Body of pancreas (tissue), 4 donors: ENCODE measurements at regions not wholly inside any gene's neighbourhood (a gene's known extent, or its start where the extent isn't known, plus 50 kb on each side); places are given as distances from the start of the nearest gene placed in this dataset.

Source experiments
- ATAC-seq: fragments of 150-250 bp; one replicate; pipeline ENCODE4 v1.9.1; 2016
- DNase-seq, 4 donors: peaks; one replicate each; pipeline ENCODE4 v3.0.0-alpha.2; 2019
- H3K27ac ChIP-seq, 4 donors: fragments of 200-600 bp; sonication (generic); 1 replicate in 3 of 4; 2 replicates in 1 of 4; pipeline versions ENCODE4 v1.5.1 to v1.6.1; 2016 to 2019; ENCODE audit warnings: mild to moderate bottlenecking in 1 of 4, mixed read lengths in 1 of 4, moderate library complexity in 1 of 4
- H3K27me3 ChIP-seq, 2 donors: fragments of 200-600 bp; sonication (generic); one replicate each; pipeline ENCODE4 v1.6.0; 2016; ENCODE audit warnings: mild to moderate bottlenecking in 1 of 2
- H3K36me3 ChIP-seq, 2 donors: fragments of 200-600 bp; sonication (generic); replicated peaks in 1 of 2; 2 replicates each; pipeline ENCODE4 v1.5.1; 2016; ENCODE audit warnings: low read depth in 2 of 2; ENCODE audit not compliant: insufficient read depth in 1 of 2
- H3K4me1 ChIP-seq: fragments of 200-600 bp; sonication (generic); one replicate; pipeline ENCODE4 v1.6.0; 2016
- H3K4me3 ChIP-seq, 2 donors: fragments of 200-600 bp; sonication (generic); 1 replicate in 1 of 2; 2 replicates in 1 of 2; pipeline ENCODE4 v1.5.1; 2016 to 2019
- H3K9me3 ChIP-seq, 3 donors: fragments of 200-600 bp; sonication (generic); 1 replicate in 2 of 3; 2 replicates in 1 of 3; pipeline ENCODE4 v1.5.1; 2016
- CTCF ChIP-seq, 7 experiments: fragments of 450-650 bp in 4 of 7; fragments of 200-600 bp in 3 of 7; sonication (generic) in 3 of 7; IDR thresholded peaks; one replicate each; pipeline ENCODE4 v1.5.1; 2016 to 2019; ENCODE audit warnings: antibody characterized with exemption in 7 of 7
- POLR2A ChIP-seq, 3 donors: fragments of 450-650 bp; IDR thresholded peaks; one replicate each; pipeline ENCODE4 v1.6.1; 2016; ENCODE audit warnings: antibody characterized with exemption in 3 of 3, mild to moderate bottlenecking in 2 of 3
- WGBS, 2 donors: methylation state at CpG; one replicate each; pipeline ENCODE4 v1.1.5; 2017; 5-methylcytosine and 5-hydroxymethylcytosine counted together
- intact Hi-C: fragments of 100-400 bp; cut with DNase I; formaldehyde crosslinking; loops from one replicate; pipeline ENCODE4 v1.15.1; 2023

- intact Hi-C loops, result no loop called here
- DNase-seq, result no peak
These were observed 732.2 kb downstream of the NR4A2 start for GRCh38 chr2:155600296-155600695.

GRCh38 chr2:155599834-155600233, 732.7 kb downstream of the NR4A2 start:
- no peak overlapping the region for H3K27ac ChIP-seq
- 69 to 85% methylated on average over 5 of the region's 5 CpGs for WGBS, 2 donors
- H3K4me3 ChIP-seq, result no peak overlapping the region
- DNase-seq (no peak), ATAC-seq (no peak)
- intact Hi-C loops, result no loop called here
- H3K27me3 ChIP-seq, result no peaks in the 10 kb centered on the region
- TF ChIP-seq CTCF (IDR thresholded peaks at IDR 0.05) (no peak), POLR2A (IDR thresholded peaks at IDR 0.05) (no peak)
- no peaks in the 10 kb centered on the region for H3K4me1 ChIP-seq
- H3K36me3 ChIP-seq, result no peaks in the 10 kb centered on the region
- no peaks in the 10 kb centered on the region for H3K9me3 ChIP-seq

More at GRCh38 chr2:155600296-155600695, 732.2 kb downstream of the NR4A2 start:
- H3K4me3 ChIP-seq, result no peak overlapping the region
- WGBS, 2 donors, result 68 to 72% methylated on average over 10 of the region's 10 CpGs
- no peaks in the 10 kb centered on the region for H3K27me3 ChIP-seq
- no peak for ATAC-seq
- TF ChIP-seq POLR2A (IDR thresholded peaks at IDR 0.05) (no peak), CTCF (IDR thresholded peaks at IDR 0.05) (no peak)
- no peaks in the 10 kb centered on the region for H3K4me1 ChIP-seq
- no peak overlapping the region for H3K27ac ChIP-seq
- no peaks in the 10 kb centered on the region for H3K9me3 ChIP-seq
- H3K36me3 ChIP-seq, result no peaks in the 10 kb centered on the region

GRCh38 chr2:155583674-155584195, 748.8 kb downstream of the NR4A2 start:
- H3K9me3 ChIP-seq, result no peaks in the 10 kb centered on the region
- DNase-seq (no peak), ATAC-seq (no peak)
- TF ChIP-seq POLR2A (IDR thresholded peaks at IDR 0.05), result no peak
- TF ChIP-seq CTCF (IDR thresholded peaks at IDR 0.05), result no peak
- no peak overlapping the region for H3K4me3 ChIP-seq
- H3K27me3 ChIP-seq, result no peaks in the 10 kb centered on the region
- 67% methylated on average over 2 of the region's 2 CpGs; no CpG with 5 or more reads in 1 of the 2 donors for WGBS, 2 donors
- H3K27ac ChIP-seq, result no peak overlapping the region
- no peaks in the 10 kb centered on the region for H3K36me3 ChIP-seq
- intact Hi-C loops, result no loop called here
- no peaks in the 10 kb centered on the region for H3K4me1 ChIP-seq

- no peaks in the 10 kb centered on the region for H3K4me1 ChIP-seq
- no peaks in the 10 kb centered on the region for H3K9me3 ChIP-seq
- H3K27ac ChIP-seq, result no peak overlapping the region
- WGBS, 2 donors, result 42 to 44% methylated on average over 1 of the region's 1 CpG
- no peaks in the 10 kb centered on the region for H3K36me3 ChIP-seq
- H3K4me3 ChIP-seq, result no peak overlapping the region
- H3K27me3 ChIP-seq, result no peaks in the 10 kb centered on the region
- intact Hi-C loops, result no loop called here
- no peak for DNase-seq
- TF ChIP-seq POLR2A (IDR thresholded peaks at IDR 0.05) (no peak), CTCF (IDR thresholded peaks at IDR 0.05) (no peak)
- no peak for ATAC-seq
These were observed 757.6 kb downstream of the NR4A2 start for GRCh38 chr2:155574941-155575340.

GRCh38 chr2:155547571-155547970, 785.0 kb downstream of the NR4A2 start:
- no peak for TF ChIP-seq CTCF (IDR thresholded peaks at IDR 0.05)
- TF ChIP-seq POLR2A (IDR thresholded peaks at IDR 0.05), result no peak
- ATAC-seq, result no peak
- no peak overlapping the region for H3K27ac ChIP-seq
- no peaks in the 10 kb centered on the region for H3K27me3 ChIP-seq
- H3K4me3 ChIP-seq, result no peak overlapping the region
- 75 to 82% methylated on average over 3 of the region's 3 CpGs for WGBS, 2 donors
- H3K36me3 ChIP-seq, result no peaks in the 10 kb centered on the region
- DNase-seq, result no peak
- intact Hi-C loops, result no loop called here
- no peaks in the 10 kb centered on the region for H3K4me1 ChIP-seq
- no peaks in the 10 kb centered on the region for H3K9me3 ChIP-seq
